GM18861 (cell line): ENCODE measurements at regions not wholly inside any gene's neighbourhood (a gene's known extent, or its start where the extent isn't known, plus 50 kb on each side); places are given as distances from the start of the nearest gene placed in this dataset.

Source experiments
- ATAC-seq: cut with Tn5 transposase; IDR thresholded peaks from one replicate; pipeline ENCODE4 v1.9.1; 2021; ENCODE audit not compliant: unreplicated experiment

DNA sequence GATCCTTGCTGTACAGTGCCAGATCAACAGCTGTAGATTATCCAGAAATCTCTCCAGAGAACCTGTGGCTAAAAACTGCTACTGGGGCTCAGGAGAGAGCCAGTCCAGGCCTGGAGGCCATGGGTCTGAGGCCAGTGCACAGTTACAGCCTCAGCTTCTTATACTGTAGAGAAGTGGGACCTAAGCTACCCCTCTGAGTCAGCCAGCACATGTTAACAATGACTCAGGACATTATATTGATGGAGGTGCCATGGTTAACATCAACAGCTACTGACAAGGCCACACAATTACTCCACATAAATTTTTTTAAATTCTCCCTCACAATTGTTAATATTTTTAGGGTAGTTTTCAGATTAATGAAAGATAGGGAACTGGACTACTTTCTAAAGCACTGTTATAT is 138.5 kb downstream of the RBM26 start:
- no peak for ATAC-seq

- ATAC-seq, result no peak
Measured at GRCh38 chr13:79258489-79258888, 147.6 kb downstream of the RBM26 start.

- ATAC-seq, result no peak
Measured at GRCh38 chr13:79246578-79246949, 159.5 kb downstream of the RBM26 start.

DNA sequence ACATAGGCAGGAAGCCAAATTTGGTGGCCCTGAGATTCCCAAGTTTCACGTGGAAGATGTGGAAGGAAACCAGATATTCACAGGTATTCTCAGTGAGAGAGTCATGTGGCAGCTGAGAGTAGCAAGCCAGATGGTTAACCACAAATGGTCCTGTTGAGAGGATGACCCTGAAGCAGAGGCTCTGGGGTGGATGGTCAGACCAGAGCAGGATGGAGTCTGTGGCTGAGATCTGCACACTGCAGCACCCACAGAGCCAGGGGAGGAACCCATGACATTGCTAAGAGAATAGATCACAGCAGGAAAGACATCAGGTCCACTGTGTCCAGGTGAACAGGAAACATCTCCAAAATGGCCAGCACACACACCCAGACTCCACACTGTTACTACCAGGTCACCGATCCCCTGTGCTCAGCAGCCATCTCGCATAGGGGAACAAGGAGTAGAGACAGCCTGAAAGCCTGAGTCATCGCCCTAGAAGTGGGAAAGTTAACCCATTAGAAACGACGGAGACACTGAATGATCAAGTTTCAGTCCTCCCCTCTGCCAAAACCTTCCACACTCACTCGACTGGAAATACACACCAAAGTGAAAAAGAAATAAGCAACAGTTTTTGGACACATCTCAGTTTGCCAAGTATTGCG is 160.0 kb downstream of the RBM26 start:
- ATAC-seq, result no peak

DNA sequence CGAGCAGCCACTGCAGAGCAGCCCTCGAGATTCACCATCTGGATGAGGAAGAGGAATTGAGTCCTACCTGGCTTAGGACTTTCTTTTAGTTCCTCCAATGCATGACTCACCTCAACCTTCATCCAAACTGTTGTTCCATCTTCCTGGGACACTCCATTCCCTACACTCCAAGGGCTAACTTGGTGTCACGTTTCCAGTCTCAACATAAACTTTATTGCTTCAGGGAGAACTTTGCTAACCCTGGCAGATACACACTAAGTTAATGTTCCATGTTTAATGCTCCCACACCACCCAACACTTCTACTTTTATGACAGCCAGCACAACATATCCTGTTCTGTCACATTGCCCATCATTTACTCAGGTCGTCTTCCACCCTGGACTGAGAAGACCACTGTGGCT is 164.4 kb downstream of the RBM26 start:
- ATAC-seq, result no peak

GRCh38 chr13:79237981-79238380 is 168.1 kb downstream of the RBM26 start:
- no peak for ATAC-seq

DNA sequence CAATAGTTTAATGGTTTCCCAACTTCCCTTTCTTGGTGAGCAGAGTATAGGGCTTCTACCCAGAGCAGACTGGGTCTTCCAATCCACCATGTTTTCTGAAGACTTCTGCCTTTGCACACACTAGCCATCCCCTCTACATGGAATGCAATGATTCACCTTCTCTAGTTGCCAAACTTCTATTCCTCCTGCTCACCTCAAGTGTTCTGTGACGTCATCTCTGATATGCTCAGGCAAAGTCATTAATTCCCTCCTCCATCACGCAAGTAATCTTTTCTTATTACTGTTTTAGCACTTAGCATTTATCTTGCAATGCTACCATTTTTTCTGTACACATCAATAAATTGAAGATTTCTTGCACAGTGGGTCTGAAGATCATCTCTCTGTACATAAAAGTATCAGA is 174.2 kb downstream of the RBM26 start:
- no peak for ATAC-seq

GRCh38 chr13:79229761-79230160 is 176.3 kb downstream of the RBM26 start:
- ATAC-seq, result peak; percentile 40

DNA sequence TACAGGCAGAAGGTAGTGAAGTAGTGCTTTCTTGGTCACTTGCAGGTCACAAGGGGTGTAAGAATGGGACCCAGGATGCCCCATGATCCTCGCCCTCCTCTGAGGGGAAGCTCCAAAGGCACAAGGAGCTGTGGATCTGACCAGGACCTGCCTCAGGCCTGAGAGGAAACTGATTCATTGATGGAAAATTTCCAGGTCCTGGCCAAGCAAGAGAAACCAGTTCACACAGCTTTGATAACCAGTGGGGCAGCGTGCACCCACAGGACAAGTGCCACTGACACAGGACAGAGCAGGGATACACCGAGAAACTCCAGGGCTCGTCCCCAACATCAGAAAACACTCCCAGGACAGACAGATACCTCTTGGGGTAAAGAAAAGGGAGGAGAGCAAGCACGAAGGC is 177.1 kb downstream of the RBM26 start:
- ATAC-seq, result no peak

- ATAC-seq, result peak; percentile 85
Measured at GRCh38 chr13:79227418-79227817, 178.6 kb downstream of the RBM26 start.

- peak; percentile 6 for ATAC-seq
Measured at GRCh38 chr13:79226938-79227337, 179.1 kb downstream of the RBM26 start.

DNA sequence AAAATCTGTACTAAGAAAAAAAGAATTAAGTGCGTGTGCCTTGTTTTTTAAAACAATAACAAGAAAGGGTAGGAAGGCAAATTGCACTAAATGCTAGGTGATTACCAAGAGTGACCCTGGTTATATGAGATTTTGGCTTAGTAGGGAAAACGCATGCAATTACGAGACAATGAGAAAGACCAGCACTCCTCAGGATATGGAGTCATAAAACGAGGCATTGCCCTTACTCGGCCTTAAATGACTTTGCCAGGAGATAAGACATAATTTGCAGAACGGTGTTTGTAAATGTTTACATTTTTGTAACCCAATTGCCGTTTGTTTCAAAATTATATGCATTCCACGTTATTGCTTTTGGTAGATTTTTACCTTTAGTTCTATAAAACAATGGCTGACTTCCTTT is 179.8 kb downstream of the RBM26 start:
- no peak for ATAC-seq

GRCh38 chr13:79225487-79226232 is 180.4 kb downstream of the RBM26 start:
- no peak for ATAC-seq

GRCh38 chr13:79222427-79223205 is 183.4 kb downstream of the RBM26 start:
- ATAC-seq, result no peak

DNA sequence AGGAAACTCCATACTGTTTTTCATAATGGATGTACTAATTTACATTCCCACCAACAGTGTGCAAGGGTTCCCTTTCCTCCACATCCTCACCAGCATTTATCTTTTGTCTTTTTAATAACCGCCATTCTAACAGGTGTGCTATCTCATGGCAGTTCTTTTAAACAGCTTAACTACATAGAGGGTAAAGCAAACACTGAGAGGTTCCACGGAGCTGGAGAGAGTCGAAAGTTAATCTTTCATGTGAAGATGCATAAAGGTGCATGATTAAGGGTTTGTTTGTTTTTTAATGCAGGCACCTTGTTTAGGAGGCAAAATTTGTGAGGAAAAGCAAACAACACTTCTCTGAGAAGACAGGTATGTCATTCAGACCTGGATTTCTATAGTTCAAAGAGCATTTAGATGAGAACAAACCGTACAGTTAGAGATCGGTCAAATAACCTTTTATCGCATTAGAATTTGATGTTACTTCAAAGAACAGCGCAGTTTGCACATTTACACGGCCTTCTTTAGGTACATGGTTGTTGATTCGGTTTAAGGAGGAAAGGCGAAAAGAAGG is 193.9 kb downstream of the RBM26 start:
- no peak for ATAC-seq

DNA sequence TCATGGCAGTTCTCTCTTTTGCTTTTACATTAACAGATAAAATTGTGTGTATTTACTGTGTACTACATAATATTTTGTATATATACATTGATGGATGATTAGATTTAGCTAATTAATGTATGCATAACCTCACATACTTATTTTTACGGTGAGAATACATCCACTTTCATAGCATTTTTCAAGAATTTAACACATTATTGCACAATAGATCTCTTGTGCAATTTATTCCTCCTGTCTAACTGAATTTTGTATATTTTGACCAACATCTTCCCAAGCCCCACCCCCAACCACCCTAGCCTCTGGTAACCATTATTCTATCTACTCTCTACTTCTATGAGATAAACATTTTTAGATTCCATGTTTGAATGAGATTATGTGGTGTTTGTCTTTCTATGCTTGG is 194.7 kb downstream of the RBM26 start:
- no peak for ATAC-seq

DNA sequence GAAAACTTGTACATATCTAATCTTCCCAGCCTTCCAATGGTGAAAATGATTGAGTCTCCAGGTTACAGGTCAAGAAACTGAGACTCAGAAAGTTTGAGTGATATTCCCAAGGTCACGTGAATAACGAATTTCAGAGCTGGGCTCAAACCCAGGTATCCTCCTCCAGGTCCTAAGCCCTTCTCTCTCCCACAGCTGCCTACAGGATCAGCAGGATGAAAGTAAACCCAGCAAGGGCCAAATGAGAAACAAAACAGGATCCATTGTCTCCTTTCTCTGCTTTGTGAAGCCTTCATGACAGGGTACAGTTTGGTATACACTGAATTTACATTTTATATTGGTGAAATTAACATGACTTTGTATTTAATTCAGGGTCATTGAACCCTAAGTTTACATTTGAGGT is 208.1 kb downstream of the RBM26 start:
- ATAC-seq, result no peak

DNA sequence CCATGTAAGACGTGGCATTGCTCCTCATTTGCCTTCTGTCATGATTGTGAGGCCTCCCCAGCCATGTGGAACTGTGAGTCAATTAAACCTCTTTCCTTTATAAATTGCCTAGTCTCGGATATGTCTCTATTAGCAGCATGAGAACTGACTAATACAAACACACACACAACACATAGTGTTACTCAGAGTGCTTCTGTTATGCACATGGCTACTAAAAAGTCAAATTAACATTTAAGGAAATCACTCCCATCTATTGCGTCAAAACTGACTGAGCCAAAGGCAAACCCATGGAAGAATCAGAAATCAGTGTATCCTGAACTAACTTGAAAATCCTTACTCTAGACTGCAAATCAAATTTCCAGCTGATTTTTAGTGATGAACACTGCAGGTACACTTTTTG is 209.2 kb downstream of the RBM26 start:
- ATAC-seq, result no peak

DNA sequence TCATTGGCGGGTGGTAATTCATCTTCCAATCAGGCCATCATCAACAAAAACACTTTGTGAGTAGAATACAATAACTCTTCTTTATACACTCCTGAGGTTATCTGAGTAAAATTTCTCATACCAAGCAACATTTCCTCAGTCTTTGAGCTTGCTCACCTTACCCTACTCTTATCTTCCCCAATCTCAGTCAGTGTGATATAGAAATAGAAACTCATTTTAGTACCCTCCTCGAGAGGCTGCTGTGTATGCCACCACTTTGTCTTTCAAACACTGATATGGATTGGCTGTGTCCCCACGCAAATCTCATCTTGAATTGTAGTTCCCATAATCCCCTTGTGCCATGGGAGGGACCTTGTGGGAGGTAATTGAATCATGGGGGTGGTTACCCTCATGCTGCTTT is 209.7 kb downstream of the RBM26 start:
- ATAC-seq, result no peak

GRCh38 chr13:79194727-79195126 is 211.3 kb downstream of the RBM26 start:
- ATAC-seq, result peak; percentile 14

GRCh38 chr13:79194272-79194671 is 211.8 kb downstream of the RBM26 start:
- peak; percentile 97 for ATAC-seq

DNA sequence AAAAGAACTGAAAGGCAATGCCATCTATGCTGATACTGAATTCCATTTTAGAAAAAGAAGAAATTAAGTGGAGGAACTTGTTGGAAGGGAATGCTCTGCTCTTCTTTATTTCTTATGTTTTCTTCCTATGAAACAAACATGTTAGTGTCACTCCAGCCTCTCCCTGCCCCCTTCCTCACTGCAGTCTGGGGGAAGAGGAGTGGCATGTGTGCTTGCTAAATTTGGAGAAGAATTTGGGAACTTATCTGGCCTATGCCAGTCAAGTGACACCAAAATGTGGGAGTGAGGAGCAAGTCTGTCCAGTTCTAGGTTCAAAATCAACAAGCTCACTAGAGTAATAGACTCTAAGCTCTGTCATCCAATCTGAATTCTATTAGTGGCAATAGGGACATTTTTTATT is 214.6 kb downstream of the RBM26 start:
- no peak for ATAC-seq
